Trophoblast cell (in vitro differentiated cells and primary cell): ENCODE measurements at regions not wholly inside any gene's neighbourhood (a gene's known extent, or its start where the extent isn't known, plus 50 kb on each side); places are given as distances from the start of the nearest gene placed in this dataset.

Source experiments
- DNase-seq, 2 donors: peaks; one replicate each; pipeline ENCODE4 v3.0.0-alpha.2; 2016
- H2AFZ ChIP-seq: 2 replicates; pipeline ENCODE4 v1.6.1; 2013; ENCODE audit warnings: low read length, moderate library complexity, mild to moderate bottlenecking; ENCODE audit not compliant: insufficient read depth, poor library complexity
- H2AK5ac ChIP-seq: 2 replicates; pipeline ENCODE4 v1.6.1; 2013; ENCODE audit warnings: mild to moderate bottlenecking, low read length
- H2BK120ac ChIP-seq: 2 replicates; pipeline ENCODE4 v1.6.1; 2013; ENCODE audit warnings: low read length, mild to moderate bottlenecking, moderate library complexity; ENCODE audit not compliant: insufficient read depth, poor library complexity
- H2BK12ac ChIP-seq: 2 replicates; pipeline ENCODE4 v1.6.1; 2013; ENCODE audit warnings: mild to moderate bottlenecking, low read length, moderate library complexity
- H2BK5ac ChIP-seq: 2 replicates; pipeline ENCODE4 v1.6.1; 2013; ENCODE audit warnings: low read length, low read depth, moderate library complexity, mild to moderate bottlenecking; ENCODE audit not compliant: poor library complexity
- H3K14ac ChIP-seq: 2 replicates; pipeline ENCODE4 v1.6.1; 2013; ENCODE audit warnings: mild to moderate bottlenecking, low read length
- H3K18ac ChIP-seq: 2 replicates; pipeline ENCODE4 v1.6.1; 2013; ENCODE audit warnings: mild to moderate bottlenecking, low read length
- H3K23ac ChIP-seq: 2 replicates; pipeline ENCODE4 v1.6.1; 2013; ENCODE audit warnings: low read length
- H3K27ac ChIP-seq: 2 replicates; pipeline ENCODE4 v1.5.1; 2013; ENCODE audit warnings: low read depth, mild to moderate bottlenecking, inconsistent platforms, low read length, moderate library complexity
- H3K27me3 ChIP-seq: 2 replicates; pipeline ENCODE4 v1.6.1; 2013; ENCODE audit warnings: inconsistent platforms, mild to moderate bottlenecking, low read length, moderate library complexity; ENCODE audit not compliant: insufficient read depth
- H3K36me3 ChIP-seq, 2 experiments: 1 replicate in 1 of 2; 2 replicates in 1 of 2; pipeline ENCODE4 v1.6.1; 2013; ENCODE audit warnings: low read length in 2 of 2, mild to moderate bottlenecking in 2 of 2, moderate library complexity in 1 of 2; ENCODE audit not compliant: insufficient read depth in 2 of 2, control insufficient read depth in 1 of 2
- H3K4ac ChIP-seq: 2 replicates; pipeline ENCODE4 v1.6.1; 2013; ENCODE audit warnings: low read depth, mild to moderate bottlenecking, low read length, moderate library complexity
- H3K4me1 ChIP-seq, 2 experiments: 1 replicate in 1 of 2; 2 replicates in 1 of 2; pipeline ENCODE4 v1.6.1; 2013; ENCODE audit warnings: low read length in 2 of 2, mild to moderate bottlenecking in 2 of 2, moderate library complexity in 1 of 2; ENCODE audit not compliant: insufficient read depth in 2 of 2, control insufficient read depth in 1 of 2
- H3K4me2 ChIP-seq: 2 replicates; pipeline ENCODE4 v1.6.1; 2013; ENCODE audit warnings: inconsistent platforms, mild to moderate bottlenecking, low read length, moderate library complexity
- H3K4me3 ChIP-seq: 2 replicates; pipeline ENCODE4 v1.5.1; 2013; ENCODE audit warnings: mild to moderate bottlenecking, low read depth, low read length, inconsistent platforms
- H3K79me1 ChIP-seq: one replicate; pipeline ENCODE4 v1.6.1; 2013; ENCODE audit warnings: low read length
- H3K79me2 ChIP-seq: 2 replicates; pipeline ENCODE4 v1.6.1; 2013; ENCODE audit warnings: low read length, mild to moderate bottlenecking; ENCODE audit not compliant: control insufficient read depth, insufficient read depth, poor library complexity
- H3K9ac ChIP-seq: 2 replicates; pipeline ENCODE4 v1.6.1; 2013; ENCODE audit warnings: mild to moderate bottlenecking, low read length
- H3K9me3 ChIP-seq: 2 replicates; pipeline ENCODE4 v1.6.1; 2013; ENCODE audit warnings: low read depth, mild to moderate bottlenecking, control low read depth, inconsistent platforms, low read length; ENCODE audit not compliant: insufficient read depth
- H4K12ac ChIP-seq: 2 replicates; pipeline ENCODE4 v1.6.1; 2013; ENCODE audit warnings: low read depth, mild to moderate bottlenecking, low read length, moderate library complexity
- H4K8ac ChIP-seq: 2 replicates; pipeline ENCODE4 v1.6.1; 2013; ENCODE audit warnings: low read depth, mild to moderate bottlenecking, low read length, moderate library complexity
- H4K91ac ChIP-seq: one replicate; pipeline ENCODE4 v1.6.1; 2013; ENCODE audit warnings: low read depth, mild to moderate bottlenecking, low read length, moderate library complexity
- WGBS: extraction: QIAGEN DNeasy Blood & Tissue Kit; methylation state at CpG from one replicate; pipeline ENCODE4 v1.1.7; 2013; ENCODE audit warnings: missing lambda C conversion rate; ENCODE audit not compliant: insufficient read length, insufficient coverage; ENCODE audit errors: extremely low coverage; 5-methylcytosine and 5-hydroxymethylcytosine counted together

GRCh38 chr20:52804497-52805295 lies 167.5 kb upstream of the TSHZ2 start:
- Histone ChIP-seq H3K9ac (no peak overlapping the region), H2BK5ac (no peak overlapping the region), H3K27ac (no peak overlapping the region), H2BK120ac (no peak overlapping the region), H2AK5ac (no peak overlapping the region), H2BK12ac (no peak overlapping the region), H3K4me2 (no peak overlapping the region), H4K12ac (no peak overlapping the region), H3K36me3 (no peaks in the 10 kb centered on the region), H3K4me1 (no peaks in the 10 kb centered on the region), H3K14ac (no peak overlapping the region), H4K91ac (no peak overlapping the region), H3K9me3 (no peaks in the 10 kb centered on the region), H3K79me1 (no peaks in the 10 kb centered on the region), H2AFZ (no peak overlapping the region), H3K4me3 (no peak overlapping the region), H3K18ac (no peak overlapping the region), H3K4ac (no peak overlapping the region), H3K79me2 (no peaks in the 10 kb centered on the region), H4K8ac (no peak overlapping the region), H3K23ac (no peak overlapping the region), H3K27me3 (no peaks in the 10 kb centered on the region)
- no peak for DNase-seq
- no CpG with 5 or more reads among the region's 13 CpGs for WGBS

- Histone ChIP-seq H3K4ac (no peak overlapping the region), H3K9ac (no peak overlapping the region), H4K8ac (no peak overlapping the region), H3K27me3 (no peaks in the 10 kb centered on the region), H4K91ac (no peak overlapping the region), H3K27ac (no peak overlapping the region), H2BK5ac (no peak overlapping the region), H4K12ac (no peak overlapping the region), H3K18ac (no peak overlapping the region), H3K4me1 (no peaks in the 10 kb centered on the region), H3K36me3 (no peaks in the 10 kb centered on the region), H2BK120ac (no peak overlapping the region), H3K4me3 (no peak overlapping the region), H3K14ac (no peak overlapping the region), H3K79me2 (no peaks in the 10 kb centered on the region), H2AFZ (no peak overlapping the region), H3K79me1 (no peaks in the 10 kb centered on the region), H3K9me3 (no peaks in the 10 kb centered on the region), H3K23ac (no peak overlapping the region), H2BK12ac (no peak overlapping the region), H3K4me2 (no peak overlapping the region), H2AK5ac (no peak overlapping the region)
- WGBS, result no CpG with 5 or more reads among the region's 6 CpGs
- no peak for DNase-seq
These were observed 170.5 kb upstream of the TSHZ2 start for GRCh38 chr20:52801628-52802006.

GRCh38 chr20:52800734-52801627 lies 171.2 kb upstream of the TSHZ2 start:
- Histone ChIP-seq H4K8ac (no peak overlapping the region), H3K9ac (no peak overlapping the region), H3K27me3 (no peaks in the 10 kb centered on the region), H3K4ac (no peak overlapping the region), H3K27ac (no peak overlapping the region), H3K79me1 (no peaks in the 10 kb centered on the region), H3K4me3 (no peak overlapping the region), H3K4me1 (no peaks in the 10 kb centered on the region), H3K79me2 (no peaks in the 10 kb centered on the region), H3K9me3 (no peaks in the 10 kb centered on the region), H2AFZ (no peak overlapping the region), H2AK5ac (no peak overlapping the region), H3K14ac (no peak overlapping the region), H4K12ac (no peak overlapping the region), H3K36me3 (no peaks in the 10 kb centered on the region), H4K91ac (no peak overlapping the region), H3K23ac (no peak overlapping the region), H3K4me2 (no peak overlapping the region), H2BK120ac (no peak overlapping the region), H2BK12ac (no peak overlapping the region), H3K18ac (no peak overlapping the region), H2BK5ac (no peak overlapping the region)
- no peak for DNase-seq
- no CpG with 5 or more reads among the region's 6 CpGs for WGBS

DNA sequence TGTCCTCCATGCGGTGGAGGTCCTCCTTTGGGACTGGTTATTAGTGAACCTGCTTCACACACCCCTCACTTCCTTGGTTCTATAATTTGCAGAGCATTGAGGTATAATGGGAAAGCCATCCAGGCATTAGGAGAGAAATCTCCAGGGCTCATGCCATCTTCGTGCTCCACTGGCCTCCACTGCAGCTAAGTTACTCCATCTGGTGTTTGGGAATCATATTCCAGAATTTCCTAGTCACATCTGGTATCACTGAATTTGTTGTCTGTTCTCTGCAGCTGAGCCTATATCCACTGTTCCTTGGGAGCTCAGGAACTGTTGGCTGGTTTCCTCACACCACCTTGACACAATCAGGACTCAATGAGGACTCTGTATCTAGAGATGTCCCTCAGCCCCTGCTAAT lies 173.0 kb upstream of the TSHZ2 start:
- Histone ChIP-seq H3K4me2 (no peak overlapping the region), H4K12ac (no peak overlapping the region), H3K79me2 (no peaks in the 10 kb centered on the region), H3K4me3 (no peak overlapping the region), H3K27me3 (no peaks in the 10 kb centered on the region), H3K4ac (no peak overlapping the region), H3K14ac (no peak overlapping the region), H3K9ac (no peak overlapping the region), H2BK12ac (no peak overlapping the region), H3K9me3 (no peaks in the 10 kb centered on the region), H4K91ac (no peak overlapping the region), H2AFZ (no peak overlapping the region), H2AK5ac (no peak overlapping the region), H2BK120ac (no peak overlapping the region), H3K79me1 (no peaks in the 10 kb centered on the region), H4K8ac (no peak overlapping the region), H3K4me1 (no peaks in the 10 kb centered on the region), H3K23ac (no peak overlapping the region), H3K36me3 (no peaks in the 10 kb centered on the region), H2BK5ac (no peak overlapping the region), H3K18ac (no peak overlapping the region), H3K27ac (no peak overlapping the region)
- no peak for DNase-seq
- WGBS, result no CpG with 5 or more reads among the region's 2 CpGs
